Mononuclear cell (primary cell): ENCODE measurements at regions not wholly inside any gene's neighbourhood (a gene's known extent, or its start where the extent isn't known, plus 50 kb on each side); places are given as distances from the start of the nearest gene placed in this dataset.

Experiments
- H3K27me3 ChIP-seq: 2 replicates; pipeline ENCODE4 v1.6.0; 2011; ENCODE audit warnings: low read length, control low read depth; ENCODE audit not compliant: insufficient read depth
- H3K4me1 ChIP-seq: 2 replicates; pipeline ENCODE4 v1.5.1; 2011; ENCODE audit warnings: mild to moderate bottlenecking, low read length, control low read depth; ENCODE audit not compliant: insufficient read depth
- H3K4me3 ChIP-seq: 2 replicates; pipeline ENCODE4 v1.5.1; 2011; ENCODE audit warnings: mild to moderate bottlenecking, low read length, moderate library complexity
- H3K9me3 ChIP-seq: 2 replicates; pipeline ENCODE4 v1.5.1; 2011; ENCODE audit warnings: low read depth, mild to moderate bottlenecking, control low read depth, low read length

DNA sequence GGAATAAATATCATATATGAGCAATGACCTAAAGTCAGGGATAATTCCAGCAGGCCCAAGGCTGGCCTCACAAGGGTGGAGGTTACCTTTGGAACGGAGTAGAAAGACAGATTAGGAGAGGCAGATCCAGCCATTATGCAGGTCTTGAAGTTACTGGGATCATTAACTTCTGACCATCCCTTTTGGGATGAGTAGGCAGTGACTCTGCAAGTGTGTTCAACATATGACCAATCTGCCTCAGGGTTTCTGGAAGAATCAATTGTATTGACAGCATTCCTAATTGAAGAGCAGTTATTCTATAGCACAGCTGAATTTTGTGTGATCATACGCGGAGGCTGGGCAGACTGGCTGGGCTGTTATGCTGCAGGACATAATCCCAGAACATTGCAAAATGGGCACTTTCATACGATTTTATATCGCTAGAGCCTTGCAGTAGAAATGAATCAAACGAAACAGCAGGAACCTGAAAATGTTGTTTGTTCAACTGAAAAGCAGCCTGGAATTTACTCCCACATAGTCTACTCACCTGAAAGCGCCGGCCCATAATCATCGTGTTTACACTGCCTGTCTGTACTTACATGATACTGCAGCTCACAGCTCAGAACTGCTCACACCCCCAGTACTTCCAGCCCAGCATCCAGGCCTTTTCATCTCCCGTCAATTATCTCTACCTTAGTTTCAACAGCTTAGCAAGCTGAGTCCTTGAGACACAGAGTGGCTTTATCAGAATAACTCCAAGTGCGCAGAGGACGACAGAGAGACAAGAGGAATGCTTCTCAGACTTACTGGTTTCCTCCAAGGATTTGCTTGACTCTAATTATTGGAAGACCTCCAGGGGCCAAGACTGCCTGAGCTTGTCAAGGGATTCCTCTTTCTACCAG lies 556.1 kb downstream of the EFNB2 start:
- Histone ChIP-seq H3K9me3 (no peaks in the 10 kb centered on the region), H3K4me3 (no peak overlapping the region), H3K27me3 (no peaks in the 10 kb centered on the region), H3K4me1 (no peaks in the 10 kb centered on the region)

DNA sequence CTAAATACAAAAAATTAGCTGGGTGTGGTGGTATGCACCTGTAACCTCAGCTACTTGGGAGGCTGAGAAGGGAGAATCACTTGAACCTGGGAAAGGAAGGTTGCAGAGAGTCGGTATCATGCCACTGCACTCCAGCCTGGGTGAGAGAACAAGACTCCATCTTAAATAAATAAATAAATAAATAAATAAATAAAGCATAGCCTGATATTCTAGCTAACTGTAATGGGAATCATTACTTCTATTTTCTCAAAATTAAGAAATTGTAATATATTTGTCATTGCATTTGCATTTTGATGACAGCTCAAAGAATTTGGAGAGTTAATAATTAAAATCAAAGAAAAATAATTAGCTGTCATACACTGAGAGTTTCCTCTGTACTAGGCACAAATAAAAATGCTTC lies 561.1 kb downstream of the EFNB2 start:
- no peak overlapping the region for H3K4me3 ChIP-seq
- no peaks in the 10 kb centered on the region for H3K4me1 ChIP-seq
- H3K27me3 ChIP-seq: no peaks in the 10 kb centered on the region
- H3K9me3 ChIP-seq: no peaks in the 10 kb centered on the region

DNA sequence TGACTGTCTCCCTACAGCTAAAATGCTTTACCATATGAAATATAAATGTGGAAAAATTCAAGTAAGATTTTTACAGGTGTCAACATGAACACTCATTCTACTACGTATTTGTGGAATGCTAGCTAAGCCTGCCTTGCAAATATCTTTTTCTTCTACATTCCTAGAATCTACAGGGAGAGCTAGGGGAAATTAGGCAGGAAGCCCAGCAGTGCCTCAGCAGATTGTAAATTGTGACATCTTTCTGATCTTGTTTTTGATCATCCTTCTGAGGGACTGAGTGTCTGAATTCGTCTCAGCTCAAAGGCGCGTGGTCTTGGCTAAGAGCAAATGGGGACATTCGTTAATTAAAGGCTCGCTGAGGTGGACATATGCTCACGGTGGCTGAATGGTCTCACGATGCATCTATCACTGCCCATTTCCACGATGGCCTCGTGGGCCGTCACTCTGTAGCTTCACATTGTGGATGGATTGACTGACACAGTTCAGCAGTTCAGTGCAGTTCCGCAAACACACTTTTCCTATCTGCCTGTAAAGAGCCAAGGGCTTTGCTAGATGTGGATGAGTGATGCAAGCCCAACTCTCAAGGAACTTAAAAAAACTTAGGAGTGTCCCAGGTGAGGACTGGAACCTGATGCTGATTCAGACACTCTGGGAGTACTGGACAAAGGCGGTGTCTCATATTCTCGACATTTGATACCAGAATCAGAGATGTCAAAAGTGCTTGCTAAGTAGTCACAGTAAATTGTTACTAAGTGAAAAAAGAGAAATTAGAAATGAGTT lies 562.5 kb downstream of the EFNB2 start:
- Histone ChIP-seq H3K4me3 (no peak overlapping the region), H3K4me1 (no peaks in the 10 kb centered on the region), H3K9me3 (no peaks in the 10 kb centered on the region), H3K27me3 (no peaks in the 10 kb centered on the region)

DNA sequence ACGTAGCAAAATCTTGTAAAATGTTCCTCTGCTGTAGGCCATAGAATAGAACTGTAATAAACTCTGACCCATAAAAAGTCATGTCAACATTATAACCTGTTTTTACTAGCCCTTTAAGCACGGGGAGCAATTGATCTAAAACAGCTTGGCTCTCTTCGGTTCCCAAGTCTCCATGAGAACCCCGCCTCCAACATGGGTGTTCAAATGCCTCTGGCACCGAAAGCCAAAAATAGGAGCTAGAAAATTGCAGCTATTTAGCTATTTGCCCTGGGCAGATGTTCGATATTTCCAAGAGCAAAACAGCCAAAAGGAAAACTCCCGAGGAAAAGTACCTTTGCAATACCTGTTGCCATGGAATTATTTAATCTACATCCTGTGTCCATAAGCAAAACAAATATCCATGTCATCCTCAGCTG lies 563.1 kb downstream of the EFNB2 start:
- Histone ChIP-seq H3K9me3 (no peaks in the 10 kb centered on the region), H3K4me1 (no peaks in the 10 kb centered on the region), H3K27me3 (no peaks in the 10 kb centered on the region), H3K4me3 (no peak overlapping the region)

DNA sequence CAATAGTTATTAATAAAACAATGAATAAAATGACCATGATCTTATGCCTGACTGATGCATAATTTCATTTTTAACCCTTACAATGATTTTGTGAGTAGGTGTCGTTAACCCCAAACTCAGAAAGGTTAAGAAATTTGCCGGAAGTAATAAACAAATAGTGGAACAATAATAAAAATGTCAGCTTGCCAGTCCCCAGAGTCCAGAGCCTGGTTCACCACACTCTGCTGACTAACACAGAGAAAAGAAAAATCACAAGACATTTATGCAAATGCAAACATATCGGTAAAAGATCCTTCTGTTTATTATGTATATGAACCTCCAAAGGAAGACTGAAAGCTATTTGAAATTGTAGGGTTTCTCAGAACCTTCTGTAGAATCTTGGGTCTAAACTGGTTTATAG lies 563.7 kb downstream of the EFNB2 start:
- Histone ChIP-seq H3K9me3 (no peaks in the 10 kb centered on the region), H3K27me3 (no peaks in the 10 kb centered on the region), H3K4me1 (no peaks in the 10 kb centered on the region), H3K4me3 (no peak overlapping the region)

DNA sequence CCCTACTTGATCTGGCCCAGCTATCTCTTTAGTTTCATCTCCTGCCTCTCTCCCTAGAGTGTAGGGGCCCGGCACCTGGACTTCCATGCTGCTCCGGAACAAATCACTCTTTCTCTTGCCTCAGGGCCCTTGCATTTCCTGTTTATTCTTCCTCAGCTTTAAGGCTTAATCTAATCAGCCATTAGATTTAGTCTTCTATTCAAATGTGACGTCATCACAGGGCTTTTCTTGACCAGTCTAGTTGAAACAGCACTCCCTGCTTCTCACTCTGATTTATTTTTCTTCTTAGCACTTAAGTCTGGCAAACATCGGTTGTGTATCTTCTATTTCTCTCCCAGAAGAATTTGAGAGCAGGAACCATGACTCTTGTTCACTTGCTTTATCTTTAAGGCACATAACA lies 564.1 kb downstream of the EFNB2 start:
- Histone ChIP-seq H3K4me1 (no peaks in the 10 kb centered on the region), H3K27me3 (no peaks in the 10 kb centered on the region), H3K4me3 (no peak overlapping the region), H3K9me3 (no peaks in the 10 kb centered on the region)

DNA sequence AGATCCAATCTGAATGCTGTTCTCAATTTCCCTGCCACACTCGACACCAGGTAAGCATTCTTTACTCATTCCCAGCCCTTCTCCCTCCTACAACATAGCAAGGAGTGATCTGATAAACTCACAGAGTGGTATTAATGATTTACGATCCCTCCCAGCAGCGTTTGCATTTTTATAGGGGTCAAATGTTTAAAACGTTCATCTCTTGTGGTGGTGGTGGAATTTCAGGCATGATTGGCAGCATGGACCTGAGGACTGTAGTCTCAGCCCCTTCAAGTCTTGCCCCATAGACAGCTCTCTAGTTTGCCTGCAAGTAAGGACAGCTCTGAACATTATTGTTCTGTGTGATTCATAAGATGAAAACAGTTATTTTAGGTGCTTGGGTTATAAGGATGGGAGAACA lies 565.7 kb downstream of the EFNB2 start:
- H3K27me3 ChIP-seq: no peaks in the 10 kb centered on the region
- no peak overlapping the region for H3K4me3 ChIP-seq

DNA sequence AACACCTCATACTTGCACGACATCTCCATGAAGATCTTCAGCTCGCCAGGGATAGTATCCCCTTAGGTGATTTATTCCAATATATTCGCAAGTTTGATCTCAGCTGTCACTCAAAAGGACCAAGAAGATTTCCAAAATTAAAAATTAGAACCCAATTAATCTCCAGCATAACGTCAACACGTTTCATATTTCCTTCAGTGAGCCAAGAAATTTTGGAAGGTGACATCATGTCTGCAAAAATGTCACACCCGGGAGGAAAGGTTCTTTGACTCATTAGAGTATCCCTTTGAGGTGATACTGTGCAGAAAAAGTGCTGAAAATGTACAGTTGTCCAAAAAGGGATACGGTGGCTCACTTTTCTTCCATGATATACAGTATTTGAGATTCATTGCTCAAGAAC lies 569.6 kb downstream of the EFNB2 start:
- Histone ChIP-seq H3K4me3 (no peak overlapping the region), H3K27me3 (no peaks in the 10 kb centered on the region), H3K9me3 (no peaks in the 10 kb centered on the region), H3K4me1 (no peaks in the 10 kb centered on the region)

More for the DNA sequence above, 565.7 kb downstream of the EFNB2 start:
- H3K4me1 ChIP-seq: no peaks in the 10 kb centered on the region
- H3K9me3 ChIP-seq: no peaks in the 10 kb centered on the region

DNA sequence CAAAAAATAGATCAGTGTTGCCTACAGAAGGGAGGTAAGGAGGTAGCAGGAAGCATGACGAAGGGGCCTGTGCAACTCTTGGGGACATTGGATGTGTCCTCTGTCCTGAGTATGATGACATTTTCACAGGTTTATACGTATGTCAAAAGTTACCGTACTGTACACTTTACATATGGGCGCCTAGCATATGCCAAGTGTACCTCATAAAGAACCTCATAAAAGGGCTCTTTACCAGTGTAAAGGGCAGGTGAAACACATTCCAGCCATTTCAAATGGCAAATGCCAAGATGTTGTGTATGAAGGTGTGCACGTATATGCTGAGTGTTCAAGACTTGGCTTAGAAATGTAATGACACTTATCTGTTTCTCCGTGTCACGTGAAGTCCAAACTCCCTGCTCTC lies 573.4 kb downstream of the EFNB2 start:
- H3K27me3 ChIP-seq: no peaks in the 10 kb centered on the region
- H3K9me3 ChIP-seq: no peaks in the 10 kb centered on the region
- H3K4me1 ChIP-seq: no peaks in the 10 kb centered on the region
- no peak overlapping the region for H3K4me3 ChIP-seq

DNA sequence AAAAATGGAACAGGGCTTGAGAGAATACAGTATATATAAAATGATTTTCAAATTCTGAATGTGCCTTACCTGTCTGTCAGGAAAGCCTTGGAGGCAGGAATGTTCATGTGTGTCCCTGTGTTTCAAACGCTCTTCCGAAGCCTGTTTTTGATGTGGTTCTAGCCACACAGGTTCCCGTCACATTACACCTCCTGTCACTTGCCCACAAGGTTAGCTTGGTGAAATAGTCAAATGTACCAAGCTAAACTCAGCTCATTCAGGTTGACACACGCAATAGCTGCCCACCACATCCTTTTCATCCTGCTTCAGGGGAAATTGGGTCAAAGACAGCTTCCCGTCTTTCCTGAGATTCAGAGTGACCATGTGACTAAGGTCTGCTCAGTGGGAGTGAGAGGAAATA lies 574.0 kb downstream of the EFNB2 start:
- Histone ChIP-seq H3K4me1 (no peaks in the 10 kb centered on the region), H3K27me3 (no peaks in the 10 kb centered on the region), H3K9me3 (no peaks in the 10 kb centered on the region), H3K4me3 (no peak overlapping the region)

DNA sequence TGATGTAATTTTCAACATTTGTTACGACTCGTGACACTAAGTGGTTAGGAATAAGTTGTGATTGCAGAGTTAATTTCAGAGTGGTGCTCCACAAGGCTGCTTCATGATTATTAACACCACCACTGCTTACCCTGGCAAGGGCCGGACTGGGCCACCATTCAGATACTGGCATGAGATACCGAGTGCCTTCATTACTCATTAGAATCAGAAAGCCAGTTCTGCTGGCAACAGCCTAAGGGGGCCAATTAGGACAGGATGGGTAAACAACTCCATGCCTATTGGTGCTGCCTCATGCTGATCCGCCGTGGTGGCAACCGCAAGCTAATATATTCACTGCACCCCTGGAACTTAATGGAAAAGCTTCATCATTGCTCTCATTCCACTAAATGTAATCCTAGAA lies 575.1 kb downstream of the EFNB2 start:
- H3K4me1 ChIP-seq: no peaks in the 10 kb centered on the region
- no peak overlapping the region for H3K4me3 ChIP-seq
- no peaks in the 10 kb centered on the region for H3K9me3 ChIP-seq
- H3K27me3 ChIP-seq: no peaks in the 10 kb centered on the region

DNA sequence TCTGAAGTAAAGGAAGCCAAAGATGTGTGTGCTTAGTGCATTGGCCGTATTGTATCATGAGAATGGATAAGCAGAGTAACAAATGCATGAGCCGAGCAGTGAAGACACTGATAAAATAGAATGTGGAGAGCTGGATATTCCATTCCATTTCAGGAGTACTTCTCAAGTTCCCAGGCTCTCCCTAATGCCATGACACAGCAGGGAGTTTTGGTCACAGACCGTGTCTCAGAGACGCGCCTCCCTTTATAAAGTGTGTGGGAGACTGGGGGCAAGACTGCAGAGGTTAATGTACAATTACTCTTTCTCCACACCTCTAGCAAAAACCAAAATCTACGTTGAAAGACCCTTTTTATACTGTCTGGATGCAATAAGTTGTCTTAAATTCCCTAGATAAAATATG lies 575.6 kb downstream of the EFNB2 start:
- Histone ChIP-seq H3K4me3 (no peak overlapping the region), H3K27me3 (no peaks in the 10 kb centered on the region), H3K9me3 (no peaks in the 10 kb centered on the region), H3K4me1 (no peaks in the 10 kb centered on the region)

DNA sequence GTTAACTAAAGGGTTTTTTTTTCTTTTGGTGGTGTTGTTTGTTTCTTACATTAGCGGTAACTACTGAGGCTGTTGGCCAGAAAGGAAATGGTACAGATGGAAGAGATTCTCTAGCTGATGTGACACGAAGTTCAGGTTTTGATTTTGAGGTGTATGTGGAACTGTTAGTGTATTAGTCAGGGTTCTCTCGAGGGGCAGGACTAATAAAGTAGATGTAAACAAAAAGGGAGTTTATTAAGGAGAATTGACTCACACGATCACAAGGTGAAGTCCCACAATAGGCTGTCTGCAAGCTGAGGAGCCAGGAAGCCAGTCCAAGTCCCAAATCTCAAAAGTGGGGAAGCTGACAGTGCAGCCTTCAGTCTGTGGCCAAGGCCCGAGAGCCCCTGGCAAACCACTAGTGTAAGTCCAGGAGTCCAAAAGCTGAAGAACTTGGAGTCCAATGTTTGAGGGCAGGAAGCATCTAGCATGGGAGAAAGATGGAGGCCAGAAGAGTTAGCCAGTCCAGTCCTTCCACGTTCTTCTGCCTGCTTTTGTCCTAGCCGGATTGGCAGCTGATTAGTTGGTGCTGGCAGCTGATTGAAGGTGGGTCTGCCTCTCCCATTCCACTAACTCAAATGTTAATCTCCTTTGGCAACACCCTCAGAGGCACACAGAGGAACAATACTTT lies 577.6 kb downstream of the EFNB2 start:
- H3K9me3 ChIP-seq: no peaks in the 10 kb centered on the region
- no peaks in the 10 kb centered on the region for H3K27me3 ChIP-seq
- H3K4me3 ChIP-seq: no peak overlapping the region
- no peaks in the 10 kb centered on the region for H3K4me1 ChIP-seq

DNA sequence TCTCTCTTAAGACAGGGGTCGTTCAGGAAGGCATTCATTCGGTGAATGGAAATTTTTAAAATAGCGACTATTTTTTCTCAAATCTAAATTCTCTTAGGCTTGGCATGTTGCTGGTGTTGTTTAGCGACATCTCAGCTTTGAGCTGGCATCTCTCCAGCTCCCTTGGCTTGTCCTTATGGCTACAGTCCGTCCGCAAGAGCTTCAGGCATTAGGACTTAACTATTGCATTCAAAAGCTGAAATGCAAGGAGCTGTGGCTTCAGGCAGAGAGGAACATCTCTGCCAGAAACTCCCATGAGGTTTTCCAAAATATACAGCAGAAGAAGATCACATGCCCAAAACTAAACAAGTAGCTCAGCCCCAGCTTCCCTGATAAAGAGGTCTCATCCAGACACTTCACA lies 578.5 kb downstream of the EFNB2 start:
- no peaks in the 10 kb centered on the region for H3K27me3 ChIP-seq
- H3K4me1 ChIP-seq: no peaks in the 10 kb centered on the region
- no peak overlapping the region for H3K4me3 ChIP-seq
- H3K9me3 ChIP-seq: no peaks in the 10 kb centered on the region

DNA sequence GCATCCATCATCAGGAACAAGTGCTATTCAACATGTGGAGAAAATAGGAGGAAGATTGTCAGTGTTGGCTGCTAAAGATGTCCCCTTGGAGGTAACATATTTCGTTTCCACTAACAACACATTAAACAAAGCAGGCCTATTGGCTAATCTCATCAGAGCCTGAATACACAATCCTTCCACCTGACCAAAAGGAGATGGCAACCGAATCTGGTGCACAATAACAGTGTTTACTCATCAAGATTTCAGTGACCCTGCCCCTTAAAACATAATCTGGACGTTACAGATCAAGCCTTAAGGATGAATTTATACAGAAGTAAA lies 582.5 kb downstream of the EFNB2 start:
- Histone ChIP-seq H3K27me3 (no peaks in the 10 kb centered on the region), H3K4me3 (no peak overlapping the region), H3K4me1 (no peaks in the 10 kb centered on the region), H3K9me3 (no peaks in the 10 kb centered on the region)
